GM23338 (cell line): ENCODE measurements at regions not wholly inside any gene's neighbourhood (a gene's known extent, or its start where the extent isn't known, plus 50 kb on each side); places are given as distances from the start of the nearest gene placed in this dataset.

Experiments
- ATAC-seq: fragments of 200-7000 bp; cut with Tn5 transposase; 3 replicates; pipeline ENCODE4 v1.9.1; 2020
- DNase-seq: peaks from one replicate; pipeline ENCODE4 v3.0.0-alpha.2; 2015; ENCODE audit warnings: low spot score
- H2AFZ ChIP-seq: fragments of 200-600 bp; sonication (generic); 2 replicates; pipeline ENCODE4 v1.8.0; 2016; ENCODE audit warnings: antibody characterized with exemption, mild to moderate bottlenecking, moderate library complexity
- H3F3A ChIP-seq: fragments of 200-600 bp; sonication (generic); replicated peaks from 2 replicates; pipeline ENCODE4 v1.8.0; 2017; ENCODE audit warnings: antibody characterized with exemption, mixed run types, low read depth
- H3K27ac ChIP-seq: fragments of 200-600 bp; sonication (generic); 2 replicates; pipeline ENCODE4 v1.6.1; 2016; ENCODE audit warnings: low read depth
- H3K27me3 ChIP-seq: fragments of 200-600 bp; sonication (generic); 2 replicates; pipeline ENCODE4 v1.8.0; 2016; ENCODE audit warnings: mild to moderate bottlenecking, mixed run types, moderate library complexity; ENCODE audit not compliant: insufficient read depth
- H3K36me3 ChIP-seq: fragments of 200-600 bp; sonication (generic); 2 replicates; pipeline ENCODE4 v1.8.0; 2016; ENCODE audit warnings: mild to moderate bottlenecking; ENCODE audit not compliant: insufficient read depth
- H3K4me1 ChIP-seq: fragments of 200-600 bp; sonication (generic); 2 replicates; pipeline ENCODE4 v1.8.0; 2016; ENCODE audit warnings: mild to moderate bottlenecking, moderate library complexity; ENCODE audit not compliant: insufficient read depth
- H3K4me2 ChIP-seq: fragments of 200-600 bp; sonication (generic); 2 replicates; pipeline ENCODE4 v1.7.1; 2017; ENCODE audit warnings: mixed run types
- H3K4me3 ChIP-seq: fragments of 200-600 bp; sonication (generic); 2 replicates; pipeline ENCODE4 v1.6.1; 2016; ENCODE audit warnings: mixed run types
- H3K79me2 ChIP-seq: fragments of 200-600 bp; sonication (generic); replicated peaks from 2 replicates; pipeline ENCODE4 v1.8.0; 2017; ENCODE audit warnings: mild to moderate bottlenecking; ENCODE audit not compliant: insufficient read depth
- H3K9me2 ChIP-seq: fragments of 200-600 bp; sonication (generic); 2 replicates; pipeline ENCODE4 v1.8.0; 2017; ENCODE audit not compliant: insufficient read depth
- H4K20me1 ChIP-seq: fragments of 200-600 bp; sonication (generic); replicated peaks from 2 replicates; pipeline ENCODE4 v1.8.0; 2017; ENCODE audit warnings: mild to moderate bottlenecking; ENCODE audit not compliant: insufficient read depth
- H3K27ac Mint-ChIP-seq: 2 replicates; pipeline ENCODE4 v1.8.0; 2020; ENCODE audit warnings: inconsistent platforms, mild to moderate bottlenecking, moderate library complexity, mixed read lengths
- H3K27me3 Mint-ChIP-seq: 3 replicates; pipeline ENCODE4 v1.8.0; 2022; ENCODE audit warnings: low read depth, mild to moderate bottlenecking, moderate library complexity, mixed read lengths, inconsistent platforms; ENCODE audit not compliant: insufficient read depth, poor library complexity
- H3K36me3 Mint-ChIP-seq: 3 replicates; pipeline ENCODE4 v1.8.0; 2021; ENCODE audit warnings: low read depth, mild to moderate bottlenecking, inconsistent platforms, moderate library complexity, mixed read lengths
- H3K4me1 Mint-ChIP-seq: 3 replicates; pipeline ENCODE4 v1.8.0; 2020; ENCODE audit warnings: mild to moderate bottlenecking, inconsistent platforms, mixed read lengths
- H3K4me3 Mint-ChIP-seq: 3 replicates; pipeline ENCODE4 v1.8.0; 2021; ENCODE audit warnings: moderate library complexity, mild to moderate bottlenecking, inconsistent platforms, mixed read lengths
- H3K9me3 Mint-ChIP-seq: 3 replicates; pipeline ENCODE4 v1.8.0; 2020; ENCODE audit warnings: moderate library complexity, mild to moderate bottlenecking, inconsistent platforms, mixed read lengths
- CREB1 ChIP-seq: fragments of 250-450 bp; sonication (Bioruptor Pico); IDR thresholded peaks from 2 replicates; pipeline ENCODE4 v1.5.0; 2020; ENCODE audit warnings: low read depth, mild to moderate bottlenecking, moderate library complexity
- ETS1 ChIP-seq: IDR thresholded peaks from 2 replicates; pipeline ENCODE4 v1.6.1; 2016; ENCODE audit warnings: antibody characterized with exemption
- EZH2 ChIP-seq: fragments of 200-600 bp; sonication (generic); IDR thresholded peaks from one replicate; pipeline ENCODE4 v1.8.0; 2017; ENCODE audit warnings: antibody characterized with exemption, mild to moderate bottlenecking, low read depth; ENCODE audit not compliant: unreplicated experiment
- EZH2phosphoT487 ChIP-seq: fragments of 200-600 bp; sonication (generic); IDR thresholded peaks from one replicate; pipeline ENCODE4 v1.8.1; 2018; ENCODE audit warnings: antibody characterized with exemption; ENCODE audit not compliant: unreplicated experiment
- JUNB ChIP-seq: IDR thresholded peaks from one replicate; pipeline ENCODE4 v1.6.1; 2016; ENCODE audit warnings: antibody characterized with exemption; ENCODE audit not compliant: unreplicated experiment
- NANOG ChIP-seq: IDR thresholded peaks from 2 replicates; pipeline ENCODE4 v1.6.1; 2016; ENCODE audit warnings: antibody characterized with exemption, borderline replicate concordance
- STAT1 ChIP-seq: IDR thresholded peaks from one replicate; pipeline ENCODE4 v1.6.1; 2016; ENCODE audit warnings: antibody characterized with exemption; ENCODE audit not compliant: unreplicated experiment
- ZNF114 ChIP-seq: fragments of 250-450 bp; sonication (Bioruptor Pico); IDR thresholded peaks from 2 replicates; pipeline ENCODE4 v1.5.0; 2020; ENCODE audit warnings: mild to moderate bottlenecking, moderate library complexity
- ZNF331 ChIP-seq: fragments of 250-450 bp; sonication (Bioruptor Pico); IDR thresholded peaks from 2 replicates; pipeline ENCODE4 v1.5.0; 2020; ENCODE audit warnings: low read depth, mild to moderate bottlenecking, moderate library complexity
- TF ChIP-seq, protein P1 (sequence below), 2 experiments: fragments of 200-600 bp in 1 of 2; sonication (generic) in 1 of 2; conservative IDR thresholded peaks; 2 replicates each; pipeline versions ENCODE4 v1.5.1 to v1.6.1; 2016 to 2017; ENCODE audit warnings: antibody characterized with exemption in 2 of 2, low read depth in 2 of 2, mild to moderate bottlenecking in 2 of 2, moderate library complexity in 1 of 2

- H3K79me2 ChIP-seq: no peaks in the 10 kb centered on the region
- Mint-ChIP-seq H3K4me1 (peaks cover 9% of the 10 kb centered on the region), H3K36me3 (no peaks in the 10 kb centered on the region), H3K27ac (no peak overlapping the region), H3K4me3 (no peak overlapping the region), H3K9me3 (no peaks in the 10 kb centered on the region), H3K27me3 (peaks cover 5% of the 10 kb centered on the region)
- H3K27ac ChIP-seq: no peak overlapping the region
- no peak overlapping the region for H3K4me2 ChIP-seq
- no peak overlapping the region for H3K4me3 ChIP-seq
- peaks cover 2% of the 10 kb centered on the region; the same call in 1 of the 2 replicates for H3K9me2 ChIP-seq
- no peaks in the 10 kb centered on the region for H3K36me3 ChIP-seq
- H3K4me1 ChIP-seq: no peaks in the 10 kb centered on the region
- DNase-seq (no peak), ATAC-seq (no peak)
- H3K27me3 ChIP-seq: no peaks in the 10 kb centered on the region
- no peak overlapping the region for H2AFZ ChIP-seq
- H3F3A ChIP-seq: no peaks in the 10 kb centered on the region
- H4K20me1 ChIP-seq: no peaks in the 10 kb centered on the region
- TF ChIP-seq JUNB: no peak
- TF ChIP-seq NANOG: no peak
- TF ChIP-seq ETS1: no peak
- TF ChIP-seq, protein P1, sequence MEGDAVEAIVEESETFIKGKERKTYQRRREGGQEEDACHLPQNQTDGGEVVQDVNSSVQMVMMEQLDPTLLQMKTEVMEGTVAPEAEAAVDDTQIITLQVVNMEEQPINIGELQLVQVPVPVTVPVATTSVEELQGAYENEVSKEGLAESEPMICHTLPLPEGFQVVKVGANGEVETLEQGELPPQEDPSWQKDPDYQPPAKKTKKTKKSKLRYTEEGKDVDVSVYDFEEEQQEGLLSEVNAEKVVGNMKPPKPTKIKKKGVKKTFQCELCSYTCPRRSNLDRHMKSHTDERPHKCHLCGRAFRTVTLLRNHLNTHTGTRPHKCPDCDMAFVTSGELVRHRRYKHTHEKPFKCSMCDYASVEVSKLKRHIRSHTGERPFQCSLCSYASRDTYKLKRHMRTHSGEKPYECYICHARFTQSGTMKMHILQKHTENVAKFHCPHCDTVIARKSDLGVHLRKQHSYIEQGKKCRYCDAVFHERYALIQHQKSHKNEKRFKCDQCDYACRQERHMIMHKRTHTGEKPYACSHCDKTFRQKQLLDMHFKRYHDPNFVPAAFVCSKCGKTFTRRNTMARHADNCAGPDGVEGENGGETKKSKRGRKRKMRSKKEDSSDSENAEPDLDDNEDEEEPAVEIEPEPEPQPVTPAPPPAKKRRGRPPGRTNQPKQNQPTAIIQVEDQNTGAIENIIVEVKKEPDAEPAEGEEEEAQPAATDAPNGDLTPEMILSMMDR (conservative IDR thresholded peaks at IDR 0.05; ENCODE audit: low read depth in 2 of 2): no peak
- TF ChIP-seq EZH2: no peak
- no peak for TF ChIP-seq EZH2phosphoT487
- TF ChIP-seq ZNF331 (CRISPR knock-in tag): no peak
- no peak for TF ChIP-seq STAT1
Measured at GRCh38 chr1:231103961-231104360, 57.9 kb upstream of the TRIM67 start.

DNA sequence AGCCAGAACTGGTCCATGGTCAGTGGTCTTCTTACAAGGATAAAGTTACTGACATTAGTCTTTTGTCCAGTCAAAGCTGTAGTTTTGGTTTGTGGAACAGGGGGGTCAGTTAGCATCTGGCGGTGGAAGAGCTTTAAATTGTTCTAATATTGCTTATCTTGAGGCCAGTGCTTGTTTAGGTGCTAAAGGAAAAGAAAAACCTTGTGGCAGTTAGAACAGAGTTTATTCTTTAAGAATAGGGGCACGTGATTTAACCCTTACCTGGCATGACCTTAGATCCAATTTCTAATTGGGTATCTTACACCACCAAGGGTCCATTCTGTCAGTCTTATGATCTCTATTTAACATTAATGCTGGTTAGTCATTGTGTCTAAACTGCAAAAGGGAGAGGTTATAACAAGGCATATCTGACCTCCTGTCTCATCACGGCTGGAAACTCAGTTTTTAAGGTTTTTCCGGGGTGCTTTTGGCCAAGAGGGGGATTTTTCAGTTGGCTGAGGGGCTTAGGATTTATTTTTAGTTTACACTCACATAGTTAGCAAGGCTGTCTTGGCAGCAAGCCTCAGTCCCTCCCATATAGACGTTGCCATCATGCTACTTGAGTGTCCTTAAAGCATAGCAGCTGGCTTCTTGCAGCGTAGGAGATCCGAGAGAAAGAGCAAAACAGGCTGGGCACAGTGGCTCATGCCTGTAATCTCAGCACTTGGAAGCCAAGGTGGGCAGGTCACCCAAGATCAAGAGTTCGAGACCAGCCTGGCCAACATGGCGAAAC is 60.1 kb upstream of the FAM89A start:
- Mint-ChIP-seq H3K27me3 (peaks cover 7% of the 10 kb centered on the region), H3K4me3 (no peak overlapping the region), H3K9me3 (no peaks in the 10 kb centered on the region), H3K36me3 (no peaks in the 10 kb centered on the region), H3K4me1 (peaks cover 6% of the 10 kb centered on the region), H3K27ac (no peak overlapping the region)
- peaks cover 2% of the 10 kb centered on the region; the same call in 1 of the 2 replicates for H3K9me2 ChIP-seq
- DNase-seq: no peak
- H3K4me1 ChIP-seq: no peaks in the 10 kb centered on the region
- ATAC-seq: no peak
- H3F3A ChIP-seq: no peaks in the 10 kb centered on the region
- H3K4me2 ChIP-seq: no peak overlapping the region
- no peaks in the 10 kb centered on the region for H4K20me1 ChIP-seq
- H3K79me2 ChIP-seq: no peaks in the 10 kb centered on the region
- no peaks in the 10 kb centered on the region for H3K36me3 ChIP-seq
- no peaks in the 10 kb centered on the region for H3K27me3 ChIP-seq
- H2AFZ ChIP-seq: no peak overlapping the region
- H3K27ac ChIP-seq: no peak overlapping the region
- H3K4me3 ChIP-seq: no peak overlapping the region
- no peak for TF ChIP-seq EZH2phosphoT487
- no peak for TF ChIP-seq ZNF114
- TF ChIP-seq EZH2: no peak
- TF ChIP-seq NANOG: no peak
- TF ChIP-seq CREB1 (CRISPR knock-in tag): no peak
- TF ChIP-seq, protein P1 (conservative IDR thresholded peaks at IDR 0.05; ENCODE audit: low read depth in 2 of 2): no peak
